Esophagus muscularis mucosa (tissue), 4 donors: ENCODE measurements at regions not wholly inside any gene's neighbourhood (a gene's known extent, or its start where the extent isn't known, plus 50 kb on each side); places are given as distances from the start of the nearest gene placed in this dataset.

Experiments used
- DNase-seq: peaks from one replicate; pipeline ENCODE4 v3.0.0-alpha.2; 2017; ENCODE audit errors: extremely low spot score
- H3K27ac ChIP-seq, 4 donors: fragments of 200-600 bp; sonication (generic); replicated peaks in 1 of 4; 1 replicate in 3 of 4; 2 replicates in 1 of 4; pipeline ENCODE4 v1.5.1; 2016 to 2019; ENCODE audit warnings: mild to moderate bottlenecking in 1 of 4
- H3K27me3 ChIP-seq, 4 donors: fragments of 200-600 bp; sonication (generic); one replicate each; pipeline versions ENCODE4 v1.5.1 to v1.6.0; 2016 to 2019
- H3K36me3 ChIP-seq, 4 donors: fragments of 200-600 bp; sonication (generic); one replicate each; pipeline ENCODE4 v1.5.1; 2016 to 2019
- H3K4me1 ChIP-seq, 4 donors: fragments of 200-600 bp; sonication (generic); one replicate each; pipeline ENCODE4 v1.5.1; 2016 to 2019
- H3K4me3 ChIP-seq, 4 donors: fragments of 200-600 bp; sonication (generic); 1 replicate in 2 of 4; 2 replicates in 2 of 4; pipeline ENCODE4 v1.5.1; 2016 to 2019; ENCODE audit warnings: mild to moderate bottlenecking in 4 of 4, moderate library complexity in 1 of 4
- H3K9me3 ChIP-seq, 4 donors: fragments of 200-600 bp; sonication (generic); 1 replicate in 3 of 4; 2 replicates in 1 of 4; pipeline ENCODE4 v1.5.1; 2016 to 2019
- EP300 ChIP-seq: sonication (generic); formaldehyde crosslinking; IDR thresholded peaks from one replicate; pipeline ENCODE4 v1.6.1; 2017; ENCODE audit warnings: antibody characterized with exemption
- POLR2A ChIP-seq: fragments of 450-650 bp; IDR thresholded peaks from one replicate; pipeline ENCODE4 v1.6.1; 2017; ENCODE audit warnings: antibody characterized with exemption, moderate library complexity, mild to moderate bottlenecking, low read depth
- POLR2AphosphoS5 ChIP-seq, 2 donors: sonication (generic); formaldehyde crosslinking; IDR thresholded peaks; one replicate each; pipeline ENCODE4 v1.6.1; 2017; ENCODE audit warnings: antibody characterized with exemption in 2 of 2
- WGBS: methylation state at CpG from one replicate; pipeline ENCODE4 v1.1.5; 2018; 5-methylcytosine and 5-hydroxymethylcytosine counted together
- intact Hi-C: fragments of 100-400 bp; cut with DNase I; formaldehyde crosslinking; loops from one replicate; pipeline ENCODE4 v1.15.1; 2023
- TF ChIP-seq, protein P1 (sequence below), 3 experiments: fragments of 200-600 bp in 2 of 3; fragments of 450-650 bp in 1 of 3; sonication (generic) in 2 of 3; IDR thresholded peaks; one replicate each; pipeline ENCODE4 v1.5.1; 2017 to 2019; ENCODE audit warnings: antibody characterized with exemption in 3 of 3, mild to moderate bottlenecking in 2 of 3, moderate library complexity in 1 of 3

DNA sequence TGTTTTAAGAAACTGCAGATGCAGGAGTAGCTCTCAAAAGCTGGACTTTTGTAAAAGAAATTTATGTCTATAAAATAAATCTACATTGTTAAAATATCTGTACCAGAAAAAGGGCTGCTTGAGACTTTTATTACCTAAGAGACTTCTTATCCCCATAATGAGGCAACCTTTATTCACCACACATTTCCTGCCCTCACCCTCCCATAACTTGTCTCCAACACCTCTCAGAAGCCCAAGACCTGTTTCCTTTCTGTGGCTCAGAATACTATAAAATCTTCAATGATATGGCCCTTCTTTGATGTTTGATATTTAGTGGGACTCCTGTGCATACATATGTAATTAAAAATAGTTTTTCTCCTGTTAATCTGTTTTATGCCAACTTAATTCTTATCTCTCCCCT lies 141.5 kb upstream of the FER start:
- no peak overlapping the region for H3K27ac ChIP-seq
- TF ChIP-seq, protein P1, sequence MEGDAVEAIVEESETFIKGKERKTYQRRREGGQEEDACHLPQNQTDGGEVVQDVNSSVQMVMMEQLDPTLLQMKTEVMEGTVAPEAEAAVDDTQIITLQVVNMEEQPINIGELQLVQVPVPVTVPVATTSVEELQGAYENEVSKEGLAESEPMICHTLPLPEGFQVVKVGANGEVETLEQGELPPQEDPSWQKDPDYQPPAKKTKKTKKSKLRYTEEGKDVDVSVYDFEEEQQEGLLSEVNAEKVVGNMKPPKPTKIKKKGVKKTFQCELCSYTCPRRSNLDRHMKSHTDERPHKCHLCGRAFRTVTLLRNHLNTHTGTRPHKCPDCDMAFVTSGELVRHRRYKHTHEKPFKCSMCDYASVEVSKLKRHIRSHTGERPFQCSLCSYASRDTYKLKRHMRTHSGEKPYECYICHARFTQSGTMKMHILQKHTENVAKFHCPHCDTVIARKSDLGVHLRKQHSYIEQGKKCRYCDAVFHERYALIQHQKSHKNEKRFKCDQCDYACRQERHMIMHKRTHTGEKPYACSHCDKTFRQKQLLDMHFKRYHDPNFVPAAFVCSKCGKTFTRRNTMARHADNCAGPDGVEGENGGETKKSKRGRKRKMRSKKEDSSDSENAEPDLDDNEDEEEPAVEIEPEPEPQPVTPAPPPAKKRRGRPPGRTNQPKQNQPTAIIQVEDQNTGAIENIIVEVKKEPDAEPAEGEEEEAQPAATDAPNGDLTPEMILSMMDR (IDR thresholded peaks at IDR 0.05) = no peak
- no peak for TF ChIP-seq POLR2AphosphoS5 (IDR thresholded peaks at IDR 0.05)
- no peaks in the 10 kb centered on the region for H3K9me3 ChIP-seq
- H3K4me1 ChIP-seq = no peaks in the 10 kb centered on the region
- H3K36me3 ChIP-seq = no peaks in the 10 kb centered on the region
- no peak overlapping the region for H3K4me3 ChIP-seq
- no peak for DNase-seq
- intact Hi-C loops = no loop called here
- H3K27me3 ChIP-seq = no peaks in the 10 kb centered on the region

DNA sequence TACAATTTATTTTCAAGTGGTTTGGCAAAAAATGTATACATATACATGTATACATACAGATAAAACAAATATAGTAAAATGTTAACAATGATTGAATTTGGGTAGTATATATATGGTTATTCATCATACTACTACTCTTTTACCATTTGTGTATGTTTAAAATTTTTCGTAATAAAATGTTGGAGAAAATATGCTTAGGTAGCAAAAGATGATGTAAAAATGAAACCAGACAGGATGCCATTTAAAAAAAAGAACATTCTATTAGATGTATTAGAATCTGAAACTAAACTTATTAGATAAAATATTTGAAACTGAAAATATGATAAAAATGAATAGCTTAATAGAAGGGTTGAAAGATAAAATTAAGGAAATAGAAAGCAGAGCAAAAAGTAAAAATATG lies 144.9 kb upstream of the FER start:
- Histone ChIP-seq H3K36me3 (no peaks in the 10 kb centered on the region), H3K4me1 (no peaks in the 10 kb centered on the region), H3K4me3 (no peak overlapping the region), H3K27ac (no peak overlapping the region), H3K9me3 (no peaks in the 10 kb centered on the region), H3K27me3 (no peaks in the 10 kb centered on the region)
- 85% methylated on average over 1 of the region's 1 CpG for WGBS
- intact Hi-C loops = no loop called here
- TF ChIP-seq EP300 = no peak
- TF ChIP-seq, protein P1 (IDR thresholded peaks at IDR 0.05) = no peak
- no peak for TF ChIP-seq POLR2A
- TF ChIP-seq POLR2AphosphoS5 (IDR thresholded peaks at IDR 0.05) = no peak
- DNase-seq = no peak

DNA sequence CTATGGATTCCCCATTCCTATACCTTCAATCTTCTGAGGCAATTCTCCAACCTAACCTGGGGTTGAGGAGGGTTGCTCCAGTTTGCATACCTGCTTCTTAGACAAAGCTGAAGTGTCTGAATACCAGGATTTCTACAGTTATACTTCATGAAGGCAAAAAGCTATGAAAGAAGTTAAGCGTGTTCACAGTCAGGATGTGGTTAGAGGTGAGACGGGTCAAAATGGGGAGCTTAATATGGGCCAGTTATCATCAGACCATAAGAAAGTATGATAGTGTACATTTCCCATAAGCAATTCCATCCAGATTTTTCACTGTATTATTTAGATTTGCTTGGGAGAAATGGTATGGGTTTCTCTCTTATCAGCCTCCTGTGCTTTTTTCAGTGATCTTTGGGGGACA lies 156.9 kb upstream of the FER start:
- H3K9me3 ChIP-seq = no peaks in the 10 kb centered on the region
- H3K36me3 ChIP-seq = no peaks in the 10 kb centered on the region
- H3K4me1 ChIP-seq = no peaks in the 10 kb centered on the region
- WGBS = 90% methylated on average over 2 of the region's 2 CpGs
- no peak overlapping the region for H3K4me3 ChIP-seq
- DNase-seq = no peak
- intact Hi-C loops = no loop called here
- no peak overlapping the region for H3K27ac ChIP-seq
- no peaks in the 10 kb centered on the region for H3K27me3 ChIP-seq
- TF ChIP-seq POLR2A = no peak
- no peak for TF ChIP-seq EP300

DNA sequence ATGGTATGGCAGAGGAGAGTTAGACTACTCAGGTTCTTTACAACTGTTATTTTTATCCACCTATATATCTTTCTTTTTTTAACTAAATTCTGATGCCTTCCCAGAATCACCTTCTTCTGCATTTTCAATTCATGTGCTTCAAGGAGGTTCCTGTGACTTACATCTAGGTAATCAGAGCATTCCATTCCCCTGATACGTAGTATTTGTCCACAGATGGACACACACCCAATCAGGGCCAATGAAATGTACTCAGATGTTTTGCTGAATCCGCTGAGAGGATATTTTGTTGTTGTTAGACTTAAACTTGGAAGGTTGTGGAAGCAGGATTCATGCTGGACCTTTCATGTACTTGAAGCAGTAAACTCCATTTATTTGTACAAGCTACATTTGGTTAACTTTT lies 159.4 kb upstream of the FER start:
- Histone ChIP-seq H3K4me1 (no peaks in the 10 kb centered on the region), H3K36me3 (no peaks in the 10 kb centered on the region), H3K27ac (no peak overlapping the region), H3K9me3 (no peaks in the 10 kb centered on the region), H3K27me3 (no peaks in the 10 kb centered on the region), H3K4me3 (no peak overlapping the region)
- no peak for DNase-seq
- TF ChIP-seq, protein P1 (IDR thresholded peaks at IDR 0.05) = no peak
- TF ChIP-seq POLR2A (no peak), EP300 (no peak), POLR2AphosphoS5 (IDR thresholded peaks at IDR 0.05) (no peak)
- WGBS = 98% methylated on average over 2 of the region's 2 CpGs
- intact Hi-C loops = no loop called here

DNA sequence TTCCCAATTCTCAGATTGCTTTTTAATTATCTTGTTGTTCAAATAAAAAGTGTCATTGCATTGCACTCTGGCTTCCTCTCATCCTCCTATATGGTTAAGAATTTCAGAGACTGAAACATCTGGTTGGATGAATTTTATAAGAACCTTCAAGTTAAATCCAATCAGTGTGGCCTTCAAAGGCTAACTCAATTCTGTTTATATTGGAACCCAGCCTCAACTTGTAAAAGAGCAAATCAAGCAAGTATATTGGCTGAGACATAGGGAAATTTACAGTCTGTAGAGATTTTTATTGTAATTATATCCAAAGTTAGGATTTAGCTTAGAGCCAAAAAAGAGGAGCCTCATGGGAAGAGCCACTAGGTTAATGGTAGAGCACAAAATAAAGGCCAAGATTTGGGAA lies 159.9 kb upstream of the FER start:
- Histone ChIP-seq H3K4me1 (no peaks in the 10 kb centered on the region), H3K27me3 (no peaks in the 10 kb centered on the region), H3K27ac (no peak overlapping the region), H3K4me3 (no peak overlapping the region), H3K9me3 (no peaks in the 10 kb centered on the region), H3K36me3 (no peaks in the 10 kb centered on the region)
- no peak for DNase-seq
- no peak for TF ChIP-seq EP300
- TF ChIP-seq, protein P1 (IDR thresholded peaks at IDR 0.05) = no peak
- TF ChIP-seq POLR2AphosphoS5 (IDR thresholded peaks at IDR 0.05) = no peak
- no peak for TF ChIP-seq POLR2A
- intact Hi-C loops = no loop called here
